CD4-positive, alpha-beta T cell (primary cell): ENCODE measurements at regions not wholly inside any gene's neighbourhood (a gene's known extent, or its start where the extent isn't known, plus 50 kb on each side); places are given as distances from the start of the nearest gene placed in this dataset.

Experiments
- ATAC-seq: fragments of 200-7000 bp; cut with Tn5 transposase; one replicate; pipeline ENCODE4 v1.10.0; 2022; ENCODE audit warnings: mild to moderate bottlenecking; ENCODE audit not compliant: poor library complexity
- CTCF ChIA-PET: fragments of 350-600 bp; sonication (Branson Sonifier 250); formaldehyde crosslinking; loops from one replicate; lab custom pipeline; 2021; ENCODE audit warnings: antibody characterized with exemption, inconsistent platforms; lab: Charles Lee
- POLR2A ChIA-PET: fragments of 350-600 bp; sonication (Branson Sonifier 250); formaldehyde crosslinking; loops from one replicate; lab custom pipeline; 2021; ENCODE audit warnings: antibody characterized with exemption, inconsistent platforms; lab: Charles Lee
- DNase-seq, 14 experiments: peaks; one replicate each; pipeline ENCODE4 v3.0.0-alpha.2; 2013 to 2020; ENCODE audit warnings: mixed read lengths in 2 of 14
- H3K27ac ChIP-seq, 2 donors: one replicate each; pipeline versions ENCODE4 v1.5.1 to v1.7.0; 2013; ENCODE audit warnings: low read length in 2 of 2, low read depth in 1 of 2, mild to moderate bottlenecking in 1 of 2
- H3K27me3 ChIP-seq, 2 experiments: 1 replicate in 1 of 2; 2 replicates in 1 of 2; pipeline versions ENCODE4 v1.6.1 to v1.7.0; 2013; ENCODE audit warnings: low read length in 2 of 2, control low read depth in 1 of 2, mild to moderate bottlenecking in 1 of 2, moderate library complexity in 1 of 2; ENCODE audit not compliant: insufficient read depth in 2 of 2, control insufficient read depth in 1 of 2
- H3K36me3 ChIP-seq: one replicate; pipeline ENCODE4 v1.6.1; 2013; ENCODE audit warnings: low read length, control low read depth; ENCODE audit not compliant: insufficient read depth
- H3K4me1 ChIP-seq: one replicate; pipeline ENCODE4 v1.6.1; 2013; ENCODE audit warnings: low read length, control low read depth; ENCODE audit not compliant: insufficient read depth
- H3K4me3 ChIP-seq: one replicate; pipeline ENCODE4 v1.5.1; 2013; ENCODE audit warnings: mild to moderate bottlenecking, low read length, moderate library complexity
- H3K9me3 ChIP-seq, 2 experiments: 1 replicate in 1 of 2; 2 replicates in 1 of 2; pipeline versions ENCODE4 v1.6.1 to v1.7.0; 2013; ENCODE audit warnings: low read length in 2 of 2, mild to moderate bottlenecking in 2 of 2, control low read depth in 1 of 2, moderate library complexity in 1 of 2; ENCODE audit not compliant: control insufficient read depth in 1 of 2, insufficient read depth in 1 of 2
- H3K27ac Mint-ChIP-seq: one replicate; pipeline ENCODE4 v1.8.0; 2020; ENCODE audit warnings: mixed read lengths
- H3K27me3 Mint-ChIP-seq: one replicate; pipeline ENCODE4 v1.8.0; 2021; ENCODE audit warnings: mixed read lengths
- H3K36me3 Mint-ChIP-seq: one replicate; pipeline ENCODE4 v1.8.0; 2021; ENCODE audit warnings: low read depth, mixed read lengths
- H3K4me1 Mint-ChIP-seq: one replicate; pipeline ENCODE4 v1.8.0; 2021; ENCODE audit warnings: low read depth, mixed read lengths
- H3K4me3 Mint-ChIP-seq: one replicate; pipeline ENCODE4 v1.8.0; 2020; ENCODE audit warnings: mild to moderate bottlenecking, mixed read lengths
- H3K9me3 Mint-ChIP-seq: one replicate; pipeline ENCODE4 v1.8.0; 2020; ENCODE audit warnings: mixed read lengths
- CTCF ChIP-seq: fragments of 200-600 bp; IDR thresholded peaks from one replicate; pipeline ENCODE4 v1.8.0; 2022; ENCODE audit warnings: antibody characterized with exemption, mild to moderate bottlenecking
- intact Hi-C, 2 experiments: fragments of 100-400 bp; cut with DNase I in 1 of 2; cut with micrococcal nuclease in 1 of 2; formaldehyde crosslinking; loops; one replicate each; pipeline versions ENCODE4 v1.15.1 to v1.9.0; 2023 to 2025; cut with DNase I, micrococcal nuclease

- H3K4me1 ChIP-seq, result no peaks in the 10 kb centered on the region
- H3K4me1 Mint-ChIP-seq, result no peaks in the 10 kb centered on the region
- H3K36me3 Mint-ChIP-seq, result no peaks in the 10 kb centered on the region
- no peak for ATAC-seq
- no peak overlapping the region for H3K27ac Mint-ChIP-seq
- DNase-seq, result no peak
- H3K27ac ChIP-seq, result no peak overlapping the region
- H3K27me3 ChIP-seq, result peaks cover 0 to 2% of the 10 kb centered on the region in 2 experiments
- H3K4me3 ChIP-seq, result no peak overlapping the region
- CTCF ChIA-PET, result no interaction called here
- peaks cover 0 to 3% of the 10 kb centered on the region in 2 experiments for H3K9me3 ChIP-seq
- TF ChIP-seq CTCF, result no peak
- H3K27me3 Mint-ChIP-seq, result peaks cover 45% of the 10 kb centered on the region
- POLR2A ChIA-PET, result no interaction called here
- no peak overlapping the region for H3K4me3 Mint-ChIP-seq
- H3K9me3 Mint-ChIP-seq, result no peaks in the 10 kb centered on the region
- H3K36me3 ChIP-seq, result no peaks in the 10 kb centered on the region
- intact Hi-C loops, result no loop called here
These were observed 576.5 kb upstream of the B3GAT1 start for GRCh38 chr11:134988495-134988894.

- Mint-ChIP-seq H3K4me1 (no peaks in the 10 kb centered on the region), H3K9me3 (no peaks in the 10 kb centered on the region), H3K4me3 (no peak overlapping the region), H3K36me3 (no peaks in the 10 kb centered on the region), H3K27ac (no peak overlapping the region), H3K27me3 (peaks cover 43% of the 10 kb centered on the region)
- POLR2A ChIA-PET, result no interaction called here
- Histone ChIP-seq H3K27me3 (peaks cover under 1 to 2% of the 10 kb centered on the region in 2 experiments), H3K4me1 (no peaks in the 10 kb centered on the region), H3K36me3 (no peaks in the 10 kb centered on the region), H3K27ac (no peak overlapping the region), H3K4me3 (no peak overlapping the region), H3K9me3 (no peaks in the 10 kb centered on the region)
- TF ChIP-seq CTCF, result no peak
- ATAC-seq (no peak), DNase-seq (no peak)
- intact Hi-C loops, result no loop called here
- CTCF ChIA-PET, result no interaction called here
These were observed 575.8 kb upstream of the B3GAT1 start for GRCh38 chr11:134987822-134988221.

GRCh38 chr11:134987223-134987768 lies 575.3 kb upstream of the B3GAT1 start:
- no peak overlapping the region for H3K4me3 ChIP-seq
- CTCF ChIA-PET, result no interaction called here
- DNase-seq (no peak), ATAC-seq (no peak)
- POLR2A ChIA-PET, result no interaction called here
- Mint-ChIP-seq H3K27me3 (peaks cover 38% of the 10 kb centered on the region), H3K9me3 (no peaks in the 10 kb centered on the region), H3K4me3 (no peak overlapping the region), H3K36me3 (no peaks in the 10 kb centered on the region), H3K27ac (no peak overlapping the region), H3K4me1 (no peaks in the 10 kb centered on the region)
- intact Hi-C loops, result no loop called here
- H3K27ac ChIP-seq, result no peak overlapping the region
- H3K9me3 ChIP-seq, result no peaks in the 10 kb centered on the region
- H3K4me1 ChIP-seq, result no peaks in the 10 kb centered on the region
- no peaks in the 10 kb centered on the region for H3K36me3 ChIP-seq
- H3K27me3 ChIP-seq, result peaks cover 2 to 5% of the 10 kb centered on the region in 2 experiments
- no peak for TF ChIP-seq CTCF
